GM19240 (cell line): ENCODE measurements at regions not wholly inside any gene's neighbourhood (a gene's known extent, or its start where the extent isn't known, plus 50 kb on each side); places are given as distances from the start of the nearest gene placed in this dataset.

Experiments
- DNase-seq: peaks from one replicate; pipeline ENCODE4 v3.0.0; 2011; ENCODE audit warnings: low spot score; ENCODE audit not compliant: insufficient read length

GRCh38 chr10:118501171-118501570 is 94.3 kb downstream of the PRLHR start:
- DNase-seq = no peak

DNA sequence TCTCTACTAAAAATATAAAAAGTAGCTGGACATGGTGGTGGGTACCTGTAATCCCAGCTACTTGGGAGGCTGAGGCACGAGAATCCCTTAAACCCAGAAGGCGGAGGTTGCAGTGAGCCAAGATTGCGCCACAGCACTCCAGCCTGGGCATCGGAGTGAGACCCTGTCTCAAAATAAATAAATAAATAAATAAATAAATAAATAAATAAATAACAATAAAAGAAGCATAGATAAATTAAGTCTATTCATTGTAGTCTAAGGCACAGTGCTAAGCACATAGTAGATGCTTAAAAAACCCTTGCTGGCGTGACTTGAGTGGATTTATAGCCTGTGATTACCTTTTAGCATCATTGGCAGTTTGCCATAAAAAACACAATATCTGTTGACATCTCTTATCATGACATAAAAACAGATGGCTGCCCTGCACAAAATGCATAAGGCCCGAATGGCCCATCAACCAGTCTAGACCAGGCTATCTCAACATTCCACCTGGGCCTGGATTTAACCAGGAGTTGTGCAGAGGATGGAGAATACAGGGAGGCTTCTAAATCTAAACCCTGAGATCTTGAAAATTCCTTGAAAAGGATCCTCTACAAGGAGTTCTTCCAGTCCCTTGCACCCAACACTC is 94.9 kb downstream of the PRLHR start:
- no peak for DNase-seq

- DNase-seq = no peak
These were observed 96.3 kb downstream of the PRLHR start for GRCh38 chr10:118499186-118499585.

GRCh38 chr10:118498623-118499022 is 96.8 kb downstream of the PRLHR start:
- DNase-seq = no peak

GRCh38 chr10:118497227-118497626 is 98.2 kb downstream of the PRLHR start:
- no peak for DNase-seq

- no peak for DNase-seq
These were observed 98.9 kb downstream of the PRLHR start for GRCh38 chr10:118496525-118496924.

GRCh38 chr10:118495499-118495898 is 99.9 kb downstream of the PRLHR start:
- DNase-seq = no peak

GRCh38 chr10:118491055-118491454 is 104.4 kb downstream of the PRLHR start:
- no peak for DNase-seq

- no peak for DNase-seq
These were observed 106.5 kb downstream of the PRLHR start for GRCh38 chr10:118488710-118489497.

- no peak for DNase-seq
These were observed 109.8 kb downstream of the PRLHR start for GRCh38 chr10:118485641-118486040.

DNA sequence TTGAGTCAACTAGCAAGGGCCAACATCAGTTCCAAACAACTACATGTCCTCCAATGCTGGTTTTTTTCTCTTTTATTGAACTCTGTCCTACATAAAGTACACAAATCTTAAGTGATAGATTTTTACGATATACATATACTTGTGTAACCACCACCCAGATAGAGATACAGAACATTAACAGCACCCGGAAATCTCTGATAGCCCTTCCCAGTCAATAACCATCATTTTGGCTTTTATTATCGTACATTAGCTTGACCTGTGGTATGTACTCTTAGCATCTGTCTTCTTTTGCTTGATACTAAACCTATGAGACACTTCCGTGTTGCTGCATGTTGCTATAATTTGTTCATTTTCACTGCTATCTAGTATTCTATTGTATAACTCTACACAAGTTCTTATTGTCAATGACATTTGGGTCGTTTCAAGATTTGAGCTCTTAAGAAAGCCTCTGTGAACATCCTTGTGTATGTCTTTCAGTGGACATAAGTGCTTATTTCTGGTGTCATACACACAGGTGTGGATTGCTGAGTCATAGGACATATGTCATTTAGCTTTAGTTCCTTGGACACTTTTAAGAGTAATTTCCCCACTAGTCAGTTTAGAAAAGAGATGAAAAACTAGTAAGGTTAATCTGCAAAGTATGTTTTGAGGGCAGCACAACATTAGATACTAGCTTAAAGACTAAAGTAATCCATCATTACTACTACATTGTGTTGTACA is 111.1 kb downstream of the PRLHR start:
- DNase-seq = no peak

- DNase-seq = no peak
These were observed 112.0 kb downstream of the PRLHR start for GRCh38 chr10:118483496-118483895.

DNA sequence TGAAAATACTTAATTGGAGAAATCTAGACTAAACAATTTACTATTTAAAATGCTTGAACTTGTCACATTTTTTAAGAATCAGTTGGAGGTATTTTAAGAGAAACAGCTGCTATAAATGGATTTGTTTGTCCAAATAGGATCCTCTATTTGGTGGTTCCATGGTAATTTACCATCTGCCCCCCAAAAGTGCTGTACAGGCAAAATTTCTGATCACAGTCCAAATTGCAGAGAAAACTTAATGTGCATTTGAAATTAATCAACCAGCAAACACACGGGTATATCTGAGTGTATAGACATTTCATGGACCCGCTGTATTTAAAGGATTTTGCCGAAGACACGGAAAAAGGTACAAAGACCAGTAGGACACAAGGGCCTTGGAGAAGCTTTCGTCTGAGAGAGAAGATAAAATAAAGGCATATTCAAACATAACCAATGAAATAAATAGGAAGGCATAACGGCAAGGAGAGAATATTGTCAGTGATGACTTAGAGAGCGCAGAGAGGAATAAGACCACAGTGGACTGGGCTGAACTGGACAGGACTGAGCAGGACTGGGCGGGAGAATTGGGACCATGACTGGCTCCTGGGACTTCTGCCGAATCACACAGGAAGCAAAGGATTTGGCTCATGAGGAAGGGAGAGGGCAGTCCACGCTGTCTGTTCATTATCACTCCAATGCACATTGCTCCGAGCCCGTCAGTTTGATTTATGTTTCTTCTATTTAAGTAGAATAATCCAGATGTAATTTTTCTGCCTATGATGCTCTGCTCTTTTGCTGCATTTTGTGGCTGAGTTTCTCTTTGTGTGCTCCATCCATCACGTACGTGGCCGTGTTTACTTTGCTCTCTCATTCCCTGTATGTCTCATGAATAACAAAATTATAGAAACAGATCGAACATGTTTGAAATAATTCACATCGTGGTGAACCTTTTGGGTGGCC is 112.8 kb downstream of the PRLHR start:
- no peak for DNase-seq

- no peak for DNase-seq
These were observed 113.6 kb downstream of the PRLHR start for GRCh38 chr10:118481871-118482270.

DNA sequence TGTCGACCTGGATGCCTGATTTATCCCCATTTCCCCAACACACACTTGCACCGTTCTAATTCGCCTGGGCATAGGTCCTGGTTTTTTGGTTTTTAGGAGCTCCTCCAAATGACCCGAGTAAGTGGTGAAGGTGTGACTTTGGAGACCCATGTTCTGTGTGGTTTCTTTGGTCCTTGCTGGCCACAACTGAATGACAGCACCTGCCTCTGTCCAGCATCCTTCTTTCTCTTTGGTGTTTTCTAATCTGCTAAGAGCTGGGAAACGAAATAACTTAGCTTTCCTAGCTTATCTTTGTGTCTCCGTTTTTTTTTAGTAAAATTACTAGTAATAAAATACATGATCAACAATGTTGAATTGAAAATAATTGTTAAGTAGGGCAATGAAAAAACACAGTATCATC is 120.2 kb downstream of the PRLHR start:
- no peak for DNase-seq

DNA sequence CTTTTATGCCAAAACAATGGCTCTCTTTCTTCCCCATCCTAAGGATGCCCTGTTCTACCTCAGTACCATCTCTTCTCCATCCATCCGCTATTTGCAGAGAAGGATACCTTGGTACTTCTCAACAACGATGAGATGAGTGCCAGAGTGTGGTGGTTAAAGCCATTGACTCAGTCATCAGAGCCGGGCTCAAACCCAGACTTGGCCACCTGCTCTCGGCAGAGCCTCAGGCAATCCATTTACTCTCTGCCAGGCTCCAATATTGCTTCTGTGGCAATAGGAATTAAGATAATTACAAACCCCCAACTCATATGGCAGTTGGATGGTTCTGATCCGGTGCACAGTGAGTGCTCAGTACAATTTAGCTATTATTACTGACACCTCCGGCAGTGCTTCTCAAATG is 121.3 kb downstream of the PRLHR start:
- no peak for DNase-seq

- DNase-seq = no peak
These were observed 122.0 kb downstream of the PRLHR start for GRCh38 chr10:118473305-118473960.

- DNase-seq = no peak
These were observed 122.8 kb downstream of the PRLHR start for GRCh38 chr10:118472415-118473304.

DNA sequence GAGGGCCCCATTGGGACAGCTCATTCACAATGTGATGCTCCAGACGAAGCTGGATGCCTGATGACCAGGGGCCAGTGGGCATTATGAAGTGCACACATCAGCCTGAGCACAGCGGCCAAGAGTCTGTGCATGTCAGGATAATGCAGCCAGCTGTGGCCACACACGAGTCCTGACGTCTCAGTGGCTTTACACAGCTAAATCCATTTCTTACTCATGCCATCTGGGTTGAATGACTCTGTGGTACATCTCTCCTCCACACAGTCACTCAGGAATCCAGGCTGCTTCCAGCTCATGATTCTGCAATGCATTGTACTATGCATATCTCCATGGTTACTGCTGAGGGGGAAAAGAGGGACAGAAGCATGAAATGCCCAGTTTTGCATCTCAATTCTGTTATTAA is 123.6 kb downstream of the PRLHR start:
- no peak for DNase-seq

GRCh38 chr10:118470470-118470869 is 125.0 kb downstream of the PRLHR start:
- DNase-seq = no peak
